ENCODE measurements at regions not wholly inside any gene's neighbourhood (a gene's known extent, or its start where the extent isn't known, plus 50 kb on each side); places are given as distances from the start of the nearest gene placed in this dataset.

DNA sequence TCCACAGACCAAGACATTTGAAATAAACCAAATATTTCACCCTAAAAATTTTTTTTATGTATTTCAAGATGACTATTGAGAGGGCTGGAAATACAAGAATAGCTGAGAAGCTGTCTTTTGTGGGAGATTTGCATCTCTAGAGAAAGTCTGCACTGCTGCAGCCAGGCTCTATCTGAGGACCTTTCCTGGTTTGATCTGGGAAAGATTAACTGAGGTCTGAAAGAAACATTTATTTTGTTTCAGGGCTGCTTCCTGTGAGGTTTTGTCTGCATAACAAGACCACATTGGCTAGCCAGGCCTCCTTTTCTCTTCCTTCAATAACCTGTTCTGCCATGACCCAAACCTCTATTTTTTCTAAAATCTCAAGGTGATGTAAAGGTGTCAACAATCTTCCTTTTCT, 117.5 kb upstream of the ARHGEF26 start:
- intact Hi-C loops (cut with micrococcal nuclease): no loop called here
- H3K4me3 ChIP-seq (replicated peaks in 1 of 3; ENCODE audit: low read depth in 2 of 3, low read length in 3 of 3): no peak overlapping the region
- no peaks in the 10 kb centered on the region for H3K79me2 ChIP-seq (ENCODE audit: insufficient read depth, low read length)
- no peak overlapping the region for H3K27ac ChIP-seq (ENCODE audit: low read depth in 1 of 2, low read length in 2 of 2)
- no peak overlapping the region for H3K27ac Mint-ChIP-seq
- H3K9ac ChIP-seq (ENCODE audit: insufficient read depth, low read length, poor library complexity, severe bottlenecking): no peak overlapping the region
- peaks cover 0 to 3% (median 2%) of the 10 kb centered on the region in 7 donors for H3K9me3 Mint-ChIP-seq
- no peaks in the 10 kb centered on the region for H3K4me1 Mint-ChIP-seq
- H4K20me1 ChIP-seq (ENCODE audit: insufficient read depth, low read length): no peaks in the 10 kb centered on the region
- no peaks in the 10 kb centered on the region for H3K9me3 ChIP-seq (replicated peaks in 1 of 2; ENCODE audit: control insufficient read depth in 1 of 2, insufficient read depth in 1 of 2, low read length in 2 of 2)
- H3K4me2 ChIP-seq (replicated peaks; ENCODE audit: extremely low read depth, low read length, poor library complexity, severe bottlenecking): no peak overlapping the region
- H3K36me3 ChIP-seq (replicated peaks in 1 of 2; ENCODE audit: control insufficient read depth in 1 of 2, insufficient read depth in 2 of 2, low read length in 2 of 2): no peaks in the 10 kb centered on the region
- no peak for DNase-seq
- H3K4me1 ChIP-seq (ENCODE audit: control insufficient read depth in 1 of 2, insufficient read depth in 2 of 2, low read length in 2 of 2): no peaks in the 10 kb centered on the region
- H3K4me3 Mint-ChIP-seq: no peak overlapping the region
- H3K27me3 Mint-ChIP-seq (ENCODE audit: low read depth in 3 of 3): peaks cover 0 to 4% (median 2%) of the 10 kb centered on the region in 3 donors
- H3K27me3 ChIP-seq (ENCODE audit: control insufficient read depth in 2 of 2, insufficient read depth in 2 of 2, low read length in 2 of 2): no peaks in the 10 kb centered on the region
- TF ChIP-seq, protein P1, sequence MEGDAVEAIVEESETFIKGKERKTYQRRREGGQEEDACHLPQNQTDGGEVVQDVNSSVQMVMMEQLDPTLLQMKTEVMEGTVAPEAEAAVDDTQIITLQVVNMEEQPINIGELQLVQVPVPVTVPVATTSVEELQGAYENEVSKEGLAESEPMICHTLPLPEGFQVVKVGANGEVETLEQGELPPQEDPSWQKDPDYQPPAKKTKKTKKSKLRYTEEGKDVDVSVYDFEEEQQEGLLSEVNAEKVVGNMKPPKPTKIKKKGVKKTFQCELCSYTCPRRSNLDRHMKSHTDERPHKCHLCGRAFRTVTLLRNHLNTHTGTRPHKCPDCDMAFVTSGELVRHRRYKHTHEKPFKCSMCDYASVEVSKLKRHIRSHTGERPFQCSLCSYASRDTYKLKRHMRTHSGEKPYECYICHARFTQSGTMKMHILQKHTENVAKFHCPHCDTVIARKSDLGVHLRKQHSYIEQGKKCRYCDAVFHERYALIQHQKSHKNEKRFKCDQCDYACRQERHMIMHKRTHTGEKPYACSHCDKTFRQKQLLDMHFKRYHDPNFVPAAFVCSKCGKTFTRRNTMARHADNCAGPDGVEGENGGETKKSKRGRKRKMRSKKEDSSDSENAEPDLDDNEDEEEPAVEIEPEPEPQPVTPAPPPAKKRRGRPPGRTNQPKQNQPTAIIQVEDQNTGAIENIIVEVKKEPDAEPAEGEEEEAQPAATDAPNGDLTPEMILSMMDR (IDR thresholded peaks at IDR 0.05): no peak
- no peaks in the 10 kb centered on the region for H3K36me3 Mint-ChIP-seq
- H2AFZ ChIP-seq (ENCODE audit: insufficient read depth, low read depth, low read length, poor library complexity, severe bottlenecking): no peak overlapping the region

DNA sequence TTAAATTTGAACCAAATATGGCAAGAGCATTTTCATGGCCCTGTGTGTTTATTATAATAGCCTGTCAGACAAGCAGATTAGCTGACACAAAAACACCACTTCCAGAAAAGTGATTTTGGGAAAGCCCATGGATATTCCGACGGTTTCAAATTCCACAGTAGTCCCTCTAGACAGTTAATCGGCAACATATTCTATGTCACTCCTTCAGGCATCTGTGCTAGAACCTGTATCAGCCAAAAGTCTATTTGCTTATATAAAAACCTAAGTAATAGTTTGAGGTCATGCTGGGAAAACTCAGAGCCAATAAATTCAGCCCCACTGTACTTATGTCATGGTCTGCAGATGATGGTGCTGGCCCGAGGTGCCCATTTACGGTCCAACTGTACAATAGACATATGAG, 110.2 kb upstream of the ARHGEF26 start:
- H4K20me1 ChIP-seq (ENCODE audit: insufficient read depth, low read length): no peaks in the 10 kb centered on the region
- no peaks in the 10 kb centered on the region for H3K36me3 ChIP-seq (replicated peaks in 1 of 2; ENCODE audit: control insufficient read depth in 1 of 2, insufficient read depth in 2 of 2, low read length in 2 of 2)
- no peak overlapping the region for H2AFZ ChIP-seq (ENCODE audit: insufficient read depth, low read depth, low read length, poor library complexity, severe bottlenecking)
- H3K9ac ChIP-seq (ENCODE audit: insufficient read depth, low read length, poor library complexity, severe bottlenecking): no peak overlapping the region
- intact Hi-C loops (cut with micrococcal nuclease): no loop called here
- H3K4me3 ChIP-seq (replicated peaks in 1 of 3; ENCODE audit: low read depth in 2 of 3, low read length in 3 of 3): no peak overlapping the region
- WGBS (ENCODE audit: insufficient coverage): 90% methylated on average over 2 of the region's 5 CpGs
- H3K9me3 Mint-ChIP-seq: peaks cover 0 to 2% (median 0%) of the 10 kb centered on the region in 7 donors
- no peak overlapping the region for H3K27ac ChIP-seq (ENCODE audit: low read depth in 1 of 2, low read length in 2 of 2)
- no peak overlapping the region for H3K27ac Mint-ChIP-seq
- H3K36me3 Mint-ChIP-seq: no peaks in the 10 kb centered on the region
- no peaks in the 10 kb centered on the region for H3K27me3 ChIP-seq (ENCODE audit: control insufficient read depth in 2 of 2, insufficient read depth in 2 of 2, low read length in 2 of 2)
- no peaks in the 10 kb centered on the region for H3K79me2 ChIP-seq (ENCODE audit: insufficient read depth, low read length)
- TF ChIP-seq, protein P1 (IDR thresholded peaks at IDR 0.05): no peak
- no peaks in the 10 kb centered on the region for H3K9me3 ChIP-seq (replicated peaks in 1 of 2; ENCODE audit: control insufficient read depth in 1 of 2, insufficient read depth in 1 of 2, low read length in 2 of 2)
- no peak overlapping the region for H3K4me2 ChIP-seq (replicated peaks; ENCODE audit: extremely low read depth, low read length, poor library complexity, severe bottlenecking)
- H3K4me1 Mint-ChIP-seq: no peaks in the 10 kb centered on the region
- DNase-seq: no peak
- H3K4me3 Mint-ChIP-seq: no peak overlapping the region
- no peaks in the 10 kb centered on the region for H3K4me1 ChIP-seq (ENCODE audit: control insufficient read depth in 1 of 2, insufficient read depth in 2 of 2, low read length in 2 of 2)
- peaks cover 0 to 3% (median 2%) of the 10 kb centered on the region in 3 donors for H3K27me3 Mint-ChIP-seq (ENCODE audit: low read depth in 3 of 3)

Measured in CD14-positive monocyte (primary cell).